HG03095 (cell line): ENCODE measurements at regions not wholly inside any gene's neighbourhood (a gene's known extent, or its start where the extent isn't known, plus 50 kb on each side); places are given as distances from the start of the nearest gene placed in this dataset.

ENCODE experiments used
- ATAC-seq: cut with Tn5 transposase; IDR thresholded peaks from one replicate; pipeline ENCODE4 v1.9.1; 2021; ENCODE audit warnings: moderate library complexity; ENCODE audit not compliant: unreplicated experiment

- no peak for ATAC-seq
Observed at GRCh38 chr3:31444220-31445142, 88.2 kb upstream of the STT3B start.

- ATAC-seq = no peak
Observed at GRCh38 chr3:31445701-31446100, 87.0 kb upstream of the STT3B start.

DNA sequence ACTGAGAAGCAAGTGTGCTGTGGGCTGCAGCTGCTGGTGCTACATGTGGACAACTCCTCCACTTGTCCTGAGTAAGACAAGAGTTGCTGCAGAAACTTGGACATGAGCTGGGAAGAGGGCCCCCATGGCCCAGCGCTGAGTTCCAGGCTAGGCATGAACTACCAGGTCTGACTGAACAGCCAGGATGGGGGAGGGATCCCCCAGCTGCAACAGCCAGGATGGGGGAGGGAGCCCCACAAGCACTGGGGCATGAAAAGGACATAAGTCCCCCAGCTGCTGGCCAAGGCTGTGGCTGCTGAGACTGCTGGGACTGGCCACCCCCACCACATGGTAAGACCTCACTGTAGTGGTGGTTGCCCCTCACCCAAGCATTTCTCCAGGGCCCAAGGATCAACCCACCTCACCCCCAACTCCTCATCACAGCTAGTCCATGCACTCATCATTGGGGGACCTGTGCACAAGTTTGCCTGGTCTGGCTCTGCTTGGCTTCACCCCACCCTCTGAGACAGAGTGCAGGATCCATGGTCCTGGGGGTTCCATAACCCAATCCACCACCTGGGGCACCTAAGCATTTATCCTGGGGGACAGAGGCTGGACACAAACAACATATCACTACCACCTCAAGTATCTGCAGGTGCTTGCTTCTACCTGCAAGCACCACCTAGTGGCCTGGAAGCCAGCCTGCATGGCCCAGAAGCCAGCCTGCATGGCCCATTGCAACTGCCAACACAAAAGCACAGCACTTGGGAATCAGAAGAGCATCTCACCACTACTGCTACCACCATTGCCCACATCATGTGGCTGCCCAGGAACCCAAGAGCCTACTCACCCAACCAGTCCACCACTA, 84.5 kb upstream of the STT3B start:
- ATAC-seq = peak; percentile 68

- ATAC-seq = peak; percentile 31
Observed at GRCh38 chr3:31448882-31449243, 83.9 kb upstream of the STT3B start.

GRCh38 chr3:31449318-31449717, 83.4 kb upstream of the STT3B start:
- ATAC-seq = no peak

- no peak for ATAC-seq
Observed at GRCh38 chr3:31450345-31450744, 82.4 kb upstream of the STT3B start.

- ATAC-seq = no peak
Observed at GRCh38 chr3:31452495-31453106, 80.1 kb upstream of the STT3B start.

GRCh38 chr3:31453430-31453829, 79.3 kb upstream of the STT3B start:
- ATAC-seq = no peak

DNA sequence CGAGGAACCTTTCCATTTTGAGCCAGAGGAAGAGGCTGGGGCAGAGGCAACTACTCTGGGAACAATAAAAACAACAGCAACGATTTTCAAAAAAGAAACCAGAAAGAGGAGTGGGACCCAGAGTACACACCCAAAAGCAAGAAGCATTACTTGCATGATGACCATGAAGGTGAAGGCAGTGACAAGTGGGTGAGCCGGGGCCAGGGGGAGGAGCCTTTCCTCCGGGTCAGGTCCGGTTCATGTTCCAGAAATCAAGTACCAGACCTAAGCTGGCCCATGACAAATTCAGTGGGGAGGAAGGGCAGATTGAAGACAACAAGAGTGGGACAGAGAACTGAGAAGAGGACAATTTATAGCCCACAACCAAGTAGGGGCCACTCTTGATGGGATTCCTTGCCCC, 77.2 kb upstream of the STT3B start:
- no peak for ATAC-seq

GRCh38 chr3:31456373-31456772, 76.4 kb upstream of the STT3B start:
- ATAC-seq = no peak

GRCh38 chr3:31461426-31461825, 71.3 kb upstream of the STT3B start:
- ATAC-seq = no peak

DNA sequence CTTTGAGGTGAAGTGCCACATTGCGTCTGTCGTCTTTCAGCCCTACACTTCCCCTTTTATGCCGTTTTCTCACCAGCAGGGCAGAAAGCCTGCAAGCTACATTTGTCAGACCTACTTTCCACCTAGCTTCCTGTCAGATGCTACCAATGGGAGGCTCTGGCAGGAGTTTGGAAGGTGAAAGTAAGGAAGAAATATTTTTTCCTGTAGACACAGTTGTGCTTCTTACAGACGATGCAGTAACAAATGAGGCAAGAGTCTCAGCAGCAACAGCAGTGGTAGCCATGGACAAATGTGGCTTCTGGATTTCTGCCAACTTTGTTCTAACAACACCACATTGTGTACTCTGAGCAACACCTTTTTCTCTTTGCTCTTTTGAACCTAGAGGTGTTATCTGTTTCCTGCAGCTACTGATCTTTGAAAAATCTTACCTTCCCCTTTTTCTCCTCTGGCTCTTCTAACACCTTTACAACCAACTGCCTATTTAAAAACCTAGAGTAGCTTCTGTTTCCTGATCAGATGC, 70.6 kb upstream of the STT3B start:
- ATAC-seq = peak; percentile 53

GRCh38 chr3:31465999-31466398, 66.7 kb upstream of the STT3B start:
- no peak for ATAC-seq

- no peak for ATAC-seq
Observed at GRCh38 chr3:31466866-31467265, 65.9 kb upstream of the STT3B start.

- no peak for ATAC-seq
Observed at GRCh38 chr3:31468433-31468832, 64.3 kb upstream of the STT3B start.

GRCh38 chr3:31469385-31469784, 63.3 kb upstream of the STT3B start:
- no peak for ATAC-seq

DNA sequence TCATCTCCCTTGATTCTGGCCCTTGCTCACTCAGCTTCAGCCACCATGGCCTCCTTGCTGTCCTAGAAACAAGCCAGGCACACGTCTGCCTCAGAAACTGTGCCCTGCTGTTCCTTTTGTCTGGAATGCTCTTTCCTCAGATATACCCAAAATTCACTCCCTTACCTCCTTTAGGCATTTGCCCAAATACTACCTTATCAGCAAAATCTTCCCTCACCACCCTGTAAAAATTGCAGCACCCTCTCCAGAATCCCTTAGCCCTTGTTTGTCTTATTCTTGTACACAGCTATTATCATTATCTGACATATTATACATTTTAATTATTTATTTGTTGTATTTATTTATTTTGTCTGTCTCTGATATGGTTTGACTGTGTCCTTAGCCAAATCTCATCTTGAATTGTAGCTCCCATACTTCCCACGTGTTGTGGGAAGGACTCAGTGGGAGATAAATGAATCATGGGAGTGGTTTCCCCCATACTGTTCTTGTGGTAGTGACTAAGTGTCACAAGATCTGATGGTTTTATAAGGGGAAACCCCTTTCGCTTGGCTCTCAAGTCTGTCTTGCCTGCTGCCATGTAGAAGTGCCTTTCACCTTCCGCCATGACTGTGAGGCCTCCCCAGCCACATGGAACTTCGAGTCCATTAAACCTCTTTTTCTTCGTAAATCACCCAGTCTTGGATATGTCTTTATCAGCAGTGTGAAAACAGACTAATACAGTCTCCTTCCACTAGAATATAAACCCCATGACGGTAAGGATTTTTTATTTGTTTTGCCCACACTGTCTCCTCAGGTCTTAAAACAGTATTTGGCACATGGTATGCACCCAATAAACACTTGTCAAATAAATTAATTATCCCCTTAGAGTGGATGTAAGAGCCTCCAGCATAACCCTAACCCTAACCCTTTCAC, 60.0 kb upstream of the STT3B start:
- ATAC-seq = no peak

- ATAC-seq = no peak
Observed at GRCh38 chr3:31476209-31476608, 56.5 kb upstream of the STT3B start.

GRCh38 chr3:31479431-31479830, 53.3 kb upstream of the STT3B start:
- ATAC-seq = no peak

DNA sequence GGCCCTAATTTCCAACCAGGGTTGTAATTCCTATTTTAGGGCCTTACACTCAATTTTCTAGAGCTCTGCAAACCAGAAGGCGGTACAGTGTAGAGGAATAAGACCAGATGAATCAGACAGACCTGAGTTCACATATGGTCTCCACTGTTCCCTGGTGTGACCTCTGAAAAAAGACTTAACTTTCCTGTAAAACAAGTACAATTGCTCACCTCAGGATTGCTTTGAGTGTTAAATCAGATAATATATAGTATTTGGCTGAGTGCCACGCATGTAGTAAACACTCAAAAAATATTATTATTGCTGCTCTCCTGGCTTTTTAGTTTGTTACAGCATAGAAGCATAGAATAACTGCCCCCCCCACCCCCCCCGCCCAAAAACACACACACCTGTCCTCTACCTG, 51.0 kb upstream of the STT3B start:
- ATAC-seq = no peak
